Endothelial cell of umbilical vein (primary cell): ENCODE measurements at regions not wholly inside any gene's neighbourhood (a gene's known extent, or its start where the extent isn't known, plus 50 kb on each side); places are given as distances from the start of the nearest gene placed in this dataset.

ENCODE experiments used
- BruUV-seq: library from RNA; stranded (reverse); fragments of 400-500 nt; replicated peaks from 2 replicates; lab custom pipeline; 2021; lab: Mats Ljungman, UMichigan
- CTCF ChIA-PET: fragments of 300-600, 350-600 bp; sonication (Branson Sonifier 250); formaldehyde crosslinking; loops from one replicate; lab custom pipeline; 2021; ENCODE audit warnings: antibody characterized with exemption, inconsistent platforms; lab: Charles Lee
- POLR2A ChIA-PET: fragments of 300-600, 350-600 bp; sonication (Branson Sonifier 250); formaldehyde crosslinking; loops from one replicate; lab custom pipeline; 2021; ENCODE audit warnings: antibody characterized with exemption, inconsistent platforms; lab: Charles Lee
- DNase-seq: peaks from one replicate; pipeline ENCODE4 v3.0.0-alpha.2; 2011; ENCODE audit warnings: low read depth, low spot score
- FAIRE-seq: peaks from 2 replicates; lab custom pipeline; 2011; peaks lifted over from hg19 to GRCh38; lab: Jason Lieb, UNC
- H2AFZ ChIP-seq: 2 replicates; pipeline ENCODE4 v1.6.0; 2012; ENCODE audit warnings: low read depth, low read length, control low read depth, inconsistent platforms
- H3K27ac ChIP-seq: 2 replicates; pipeline ENCODE4 v1.5.1; 2011; ENCODE audit warnings: low read depth, mild to moderate bottlenecking, control low read depth, low read length, moderate library complexity; ENCODE audit not compliant: insufficient read depth
- H3K27me3 ChIP-seq, 2 experiments: 2 replicates each; pipeline versions ENCODE4 v1.6.0 to v1.6.1; 2011; ENCODE audit warnings: low read length in 2 of 2, mixed read lengths in 1 of 2; ENCODE audit not compliant: control insufficient read depth in 2 of 2, insufficient read depth in 2 of 2
- H3K36me3 ChIP-seq, 2 experiments: 2 replicates in 1 of 2; 3 replicates in 1 of 2; pipeline ENCODE4 v1.5.1; 2011; ENCODE audit warnings: low read length in 2 of 2, mild to moderate bottlenecking in 1 of 2, moderate library complexity in 1 of 2; ENCODE audit not compliant: control insufficient read depth in 2 of 2, insufficient read depth in 2 of 2; ENCODE audit errors: extremely low read depth in 1 of 2
- H3K4me1 ChIP-seq: 3 replicates; pipeline ENCODE4 v1.5.1; 2011; ENCODE audit warnings: mild to moderate bottlenecking, low read length; ENCODE audit not compliant: control insufficient read depth, insufficient read depth; ENCODE audit errors: extremely low read depth
- H3K4me2 ChIP-seq: 2 replicates; pipeline ENCODE4 v1.6.1; 2011; ENCODE audit warnings: low read length, control low read depth, mixed read lengths; ENCODE audit not compliant: insufficient read depth
- H3K4me3 ChIP-seq, 3 experiments: fragments of 200-600 bp in 1 of 3; sonication (generic), shearing (Covaris generic) in 1 of 3; replicated peaks in 1 of 3; 2 replicates each; pipeline ENCODE4 v1.5.1; 2011 to 2016; ENCODE audit warnings: control low read depth in 3 of 3, low read length in 3 of 3, mild to moderate bottlenecking in 2 of 3, inconsistent platforms in 1 of 3, low read depth in 1 of 3, moderate library complexity in 1 of 3; ENCODE audit not compliant: insufficient read depth in 1 of 3
- H3K79me2 ChIP-seq: 2 replicates; pipeline ENCODE4 v1.6.0; 2012; ENCODE audit warnings: low read length, inconsistent platforms; ENCODE audit not compliant: control insufficient read depth, insufficient read depth
- H3K9ac ChIP-seq: replicated peaks from 2 replicates; pipeline ENCODE3; 2011; ENCODE audit warnings: low read length, control low read depth; ENCODE audit not compliant: insufficient read depth; ENCODE audit errors: extremely low read depth
- H3K9me1 ChIP-seq: replicated peaks from 3 replicates; pipeline ENCODE4 v1.6.0; 2011; ENCODE audit warnings: mild to moderate bottlenecking, low read length; ENCODE audit not compliant: control insufficient read depth, insufficient read depth; ENCODE audit errors: extremely low read depth
- H3K9me3 ChIP-seq: replicated peaks from 2 replicates; pipeline ENCODE4 v1.5.1; 2012; ENCODE audit warnings: low read length, inconsistent platforms; ENCODE audit not compliant: control insufficient read depth, insufficient read depth
- H4K20me1 ChIP-seq: replicated peaks from 2 replicates; pipeline ENCODE3; 2011; ENCODE audit warnings: mild to moderate bottlenecking, low read length; ENCODE audit not compliant: control insufficient read depth, insufficient read depth; ENCODE audit errors: extremely low read depth
- CTCF ChIP-seq, 2 donors: IDR thresholded peaks; 1 replicate in 1 of 2; 2 replicates in 1 of 2; pipeline ENCODE4 v1.5.1; 2011; ENCODE audit warnings: low read length in 2 of 2, mild to moderate bottlenecking in 2 of 2, moderate library complexity in 2 of 2, control low read depth in 1 of 2, inconsistent platforms in 1 of 2, low read depth in 1 of 2; ENCODE audit not compliant: insufficient read depth in 1 of 2; ENCODE audit errors: extremely low read depth in 1 of 2
- EZH2 ChIP-seq: IDR thresholded peaks from 2 replicates; pipeline ENCODE4 v1.6.1; 2012; ENCODE audit warnings: borderline replicate concordance, low read depth, mild to moderate bottlenecking, moderate library complexity, low read length, inconsistent platforms; ENCODE audit not compliant: severe bottlenecking
- FOS ChIP-seq: IDR thresholded peaks from 2 replicates; pipeline ENCODE4 v1.6.1; 2011; ENCODE audit warnings: mild to moderate bottlenecking, low read length, moderate library complexity, borderline replicate concordance; ENCODE audit not compliant: insufficient read depth
- GATA2 ChIP-seq: IDR thresholded peaks from 2 replicates; pipeline ENCODE4 v1.7.0; 2011; ENCODE audit warnings: low read depth, mild to moderate bottlenecking, moderate library complexity, mixed read lengths, low read length; ENCODE audit not compliant: insufficient read length, insufficient read depth
- JUN ChIP-seq: IDR thresholded peaks from 2 replicates; pipeline ENCODE4 v1.6.1; 2011; ENCODE audit warnings: borderline replicate concordance, low read depth; ENCODE audit not compliant: insufficient read length, insufficient read depth
- MYC ChIP-seq: IDR thresholded peaks from one replicate; pipeline ENCODE4 v1.6.1; 2011; ENCODE audit warnings: mild to moderate bottlenecking, low read depth, low read length
- POLR2A ChIP-seq: IDR thresholded peaks from 2 replicates; pipeline ENCODE4 v1.6.1; 2012; ENCODE audit warnings: low read depth, mild to moderate bottlenecking, control low read depth, low read length
- POLR2AphosphoS5 ChIP-seq: IDR thresholded peaks from 2 replicates; pipeline ENCODE4 v1.6.1; 2012; ENCODE audit warnings: low read depth, mild to moderate bottlenecking, control low read depth, low read length, moderate library complexity; ENCODE audit not compliant: insufficient read depth
- dilution Hi-C: fragments of 300-500 bp; cut with MboI; formaldehyde crosslinking; loops from one replicate; pipeline ENCODE4 v1.15.0; 2019; ENCODE audit warnings: low sequenced_read_pairs; ENCODE audit not compliant: extremely low pct_ligation_motif_present
- intact Hi-C: fragments of 100-400 bp; cut with micrococcal nuclease; formaldehyde crosslinking; loops from one replicate; pipeline ENCODE4 v1.10.0; 2022
- TF ChIP-seq, protein P1 (sequence below): IDR thresholded peaks from 2 replicates; pipeline ENCODE4 v1.6.1; 2011; ENCODE audit not compliant: insufficient read depth, insufficient read length

GRCh38 chr2:162908567-162908966 is 70.0 kb upstream of the KCNH7 start:
- no peak overlapping the region for H3K4me2 ChIP-seq
- H3K9me3 ChIP-seq, result no peaks in the 10 kb centered on the region
- no peak overlapping the region for H3K27ac ChIP-seq
- no peak overlapping the region for H3K9ac ChIP-seq
- ChIA-PET CTCF (no interaction called here), POLR2A (no interaction called here)
- H3K4me3 ChIP-seq, result no peak overlapping the region
- H2AFZ ChIP-seq, result no peak overlapping the region
- DNase-seq (no peak), FAIRE-seq (no peak)
- intact Hi-C loops, result no loop called here
- no peaks in the 10 kb centered on the region for H4K20me1 ChIP-seq
- dilution Hi-C loops, result no loop called here
- TF ChIP-seq CTCF (IDR thresholded peaks at IDR 0.05; ENCODE audit: extremely low read depth in 1 of 2, insufficient read depth in 1 of 2, low read depth in 1 of 2, low read length in 2 of 2), result no peak
- no peak for TF ChIP-seq POLR2AphosphoS5
- TF ChIP-seq GATA2, result no peak
- TF ChIP-seq, protein P1, sequence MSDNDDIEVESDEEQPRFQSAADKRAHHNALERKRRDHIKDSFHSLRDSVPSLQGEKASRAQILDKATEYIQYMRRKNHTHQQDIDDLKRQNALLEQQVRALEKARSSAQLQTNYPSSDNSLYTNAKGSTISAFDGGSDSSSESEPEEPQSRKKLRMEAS, result no peak
- no peak for TF ChIP-seq JUN
- no peak for TF ChIP-seq POLR2A
- no peak for TF ChIP-seq EZH2
- no peak for TF ChIP-seq MYC
- no peak for TF ChIP-seq FOS
- H3K4me1 ChIP-seq, result no peaks in the 10 kb centered on the region
- H3K36me3 ChIP-seq, result no peaks in the 10 kb centered on the region
- no peaks in the 10 kb centered on the region for H3K79me2 ChIP-seq
- no TSS peak for BruUV-seq
- H3K27me3 ChIP-seq, result no peaks in the 10 kb centered on the region
- H3K9me1 ChIP-seq, result no peaks in the 10 kb centered on the region
